GM19372 (cell line): ENCODE measurements at regions not wholly inside any gene's neighbourhood (a gene's known extent, or its start where the extent isn't known, plus 50 kb on each side); places are given as distances from the start of the nearest gene placed in this dataset.

Source experiments
- ATAC-seq: cut with Tn5 transposase; IDR thresholded peaks from one replicate; pipeline ENCODE4 v1.9.1; 2021; ENCODE audit warnings: mild to moderate bottlenecking, low read depth, moderate library complexity; ENCODE audit not compliant: unreplicated experiment

DNA sequence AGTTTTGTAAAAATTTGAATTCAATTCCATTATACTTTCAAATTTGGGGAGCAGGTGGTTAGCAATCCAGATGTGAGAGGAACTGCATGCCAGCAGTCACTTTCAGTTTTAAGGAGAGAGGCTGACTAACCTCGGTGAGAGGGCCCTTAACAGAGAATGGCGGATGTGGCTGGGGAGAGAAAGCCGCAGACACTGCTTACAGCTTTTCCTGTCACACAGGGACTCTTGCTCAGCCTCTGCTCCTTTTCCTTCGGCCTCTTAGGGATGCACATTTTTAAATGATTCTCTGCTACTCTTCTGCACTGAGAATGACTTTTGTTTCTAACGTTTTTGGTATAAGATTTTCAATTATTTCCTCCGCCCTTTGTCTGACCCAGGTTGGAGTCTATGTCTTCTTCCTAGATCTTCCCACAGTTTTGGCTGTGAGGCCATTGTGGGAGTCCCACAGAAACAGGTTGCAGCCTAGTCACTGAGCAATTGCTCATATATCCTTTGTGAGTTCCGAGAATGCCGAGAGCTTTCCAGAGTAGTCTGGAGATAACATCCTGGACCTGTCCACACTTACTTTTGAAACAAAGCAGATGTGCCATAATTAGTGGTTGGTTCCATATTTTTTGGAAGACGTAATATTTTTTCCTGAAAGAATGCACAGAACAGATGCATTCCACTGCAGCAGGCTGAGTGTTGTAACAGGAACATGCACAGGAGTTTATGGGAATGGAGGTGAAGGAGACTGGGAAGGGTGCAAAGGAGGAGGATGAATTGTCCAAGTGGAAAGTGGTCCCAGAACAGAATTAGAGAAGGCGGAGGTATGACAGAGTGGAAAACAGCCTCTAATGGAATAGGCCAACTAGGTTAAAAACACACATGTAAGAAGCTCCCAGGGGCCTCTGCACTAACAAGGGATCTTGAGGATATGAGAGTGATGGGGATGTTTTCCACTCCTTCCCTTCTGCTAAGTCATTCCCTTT lies 168.0 kb upstream of the ZNF32 start:
- ATAC-seq = peak; percentile 98

DNA sequence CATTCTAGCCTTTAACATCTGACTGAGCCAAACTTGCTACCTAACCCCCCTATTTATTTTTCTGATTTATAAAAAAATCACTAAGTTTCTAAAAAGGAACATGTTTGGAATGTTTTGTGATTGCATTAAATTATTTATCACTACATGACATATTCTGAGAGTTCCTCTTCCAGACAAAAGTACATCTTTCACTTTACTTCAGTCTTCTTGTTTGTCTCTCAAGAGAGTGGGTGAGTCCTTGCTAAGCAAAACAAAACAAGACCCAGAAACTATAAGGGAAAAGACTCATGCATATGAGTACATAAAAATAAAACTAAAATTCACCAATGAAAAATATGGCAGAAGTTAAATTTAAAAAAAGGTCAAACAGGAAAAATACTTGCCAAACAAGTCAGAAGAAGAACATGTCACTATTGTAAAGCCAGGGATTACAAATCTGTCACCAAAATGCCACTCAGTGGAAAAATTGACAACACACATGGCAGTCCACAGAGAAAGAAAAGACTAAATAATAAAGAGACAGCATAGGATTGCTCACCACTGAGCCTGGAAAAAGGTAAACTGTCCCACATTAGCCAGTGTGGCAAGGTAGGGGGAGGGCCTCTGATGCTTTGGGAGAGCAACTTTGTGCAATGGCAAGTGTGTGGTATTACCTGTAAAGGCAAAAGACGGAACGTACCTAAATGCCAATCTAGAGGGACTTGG lies 166.7 kb upstream of the ZNF32 start:
- ATAC-seq = no peak

GRCh38 chr10:43814663-43815062 lies 166.0 kb upstream of the ZNF32 start:
- no peak for ATAC-seq

GRCh38 chr10:43811871-43812270 lies 163.2 kb upstream of the ZNF32 start:
- ATAC-seq = no peak

DNA sequence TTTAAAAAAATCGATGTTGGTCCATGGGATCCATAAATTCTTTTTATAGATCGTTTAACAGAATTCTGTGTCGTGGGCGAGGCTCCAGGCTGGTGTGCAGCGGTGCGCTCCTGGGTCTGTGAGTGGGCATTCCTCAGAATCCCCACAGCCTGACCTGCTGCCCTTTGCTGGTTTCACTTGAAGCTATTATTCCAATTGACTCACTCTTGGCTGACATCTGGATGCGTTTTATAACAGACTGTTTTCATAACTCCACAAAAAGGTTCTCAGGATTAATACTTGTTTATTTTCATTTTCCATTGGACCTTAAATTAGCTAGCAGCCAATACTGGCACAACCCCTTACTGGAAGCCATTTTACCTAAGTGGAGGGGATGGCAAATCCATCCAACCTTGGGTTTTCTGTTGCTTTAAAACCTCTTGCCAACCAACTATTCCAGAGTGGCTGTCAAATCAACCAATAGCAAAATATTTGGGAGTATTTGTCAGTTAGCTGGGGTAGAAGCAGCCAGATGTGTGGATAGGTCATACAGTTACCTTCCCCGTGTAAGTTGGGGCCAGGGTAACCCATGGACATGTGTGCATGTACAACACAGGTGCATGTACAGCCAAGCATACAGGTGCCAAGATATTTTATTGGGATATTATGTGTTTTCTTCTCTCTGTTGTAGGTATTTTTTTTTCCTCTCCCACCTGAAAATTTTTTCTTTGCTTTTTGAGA lies 160.7 kb upstream of the ZNF32 start:
- ATAC-seq = no peak

GRCh38 chr10:43808136-43808535 lies 159.5 kb upstream of the ZNF32 start:
- ATAC-seq = no peak

GRCh38 chr10:43806831-43807640 lies 158.4 kb upstream of the ZNF32 start:
- no peak for ATAC-seq

DNA sequence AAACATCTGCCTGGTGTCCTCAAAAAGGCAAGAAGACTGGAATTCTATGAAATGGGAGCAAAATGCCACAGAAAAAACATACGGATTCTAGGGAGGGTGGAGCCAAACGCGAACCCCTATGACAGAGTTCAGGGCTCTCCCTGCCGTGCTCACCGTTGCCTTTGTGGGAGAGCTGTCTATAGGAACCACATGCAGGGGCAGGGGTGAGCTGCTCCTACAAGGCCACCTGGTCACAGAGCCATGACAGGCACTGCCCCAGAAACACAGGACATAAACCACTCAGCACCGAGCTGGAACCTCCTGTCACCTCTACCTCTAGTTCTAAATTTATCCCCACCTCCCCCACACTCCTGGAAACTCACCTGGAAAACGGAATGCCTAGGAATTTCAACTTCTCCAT lies 155.1 kb upstream of the ZNF32 start:
- ATAC-seq = no peak

DNA sequence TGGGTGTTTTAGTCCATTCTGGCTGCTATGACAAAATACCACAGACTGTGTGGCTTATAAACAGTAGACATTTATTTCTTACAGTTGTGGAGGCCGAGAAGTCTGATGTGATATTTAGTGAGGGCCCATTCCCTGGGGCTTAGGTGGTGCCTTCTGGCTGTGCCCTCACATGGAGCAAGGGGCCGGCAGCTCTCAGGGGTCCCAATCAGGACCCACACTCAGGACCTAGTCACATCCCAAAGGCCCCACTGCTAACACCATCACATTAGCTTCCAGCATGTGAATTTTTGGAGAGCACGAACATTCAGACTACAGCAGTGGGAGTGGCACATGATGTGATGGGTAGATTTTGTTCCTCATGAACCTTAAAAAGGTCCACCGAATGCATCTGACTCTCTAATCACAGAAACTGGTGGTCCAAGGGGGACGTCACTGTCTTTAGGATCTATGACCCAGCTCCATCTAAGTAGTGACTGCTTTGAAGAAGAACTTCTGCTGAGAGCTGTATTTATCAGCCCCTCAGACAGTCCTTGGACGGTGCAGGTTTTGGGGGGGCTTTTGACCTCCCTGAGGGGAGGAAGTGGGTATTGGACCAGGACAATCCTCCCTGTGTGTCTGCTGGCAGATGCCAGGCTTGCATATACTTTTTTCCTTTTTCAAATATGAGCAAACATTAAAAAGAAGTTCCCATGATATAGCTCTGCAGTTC lies 154.5 kb upstream of the ZNF32 start:
- no peak for ATAC-seq

GRCh38 chr10:43801626-43802025 lies 152.9 kb upstream of the ZNF32 start:
- ATAC-seq = no peak

DNA sequence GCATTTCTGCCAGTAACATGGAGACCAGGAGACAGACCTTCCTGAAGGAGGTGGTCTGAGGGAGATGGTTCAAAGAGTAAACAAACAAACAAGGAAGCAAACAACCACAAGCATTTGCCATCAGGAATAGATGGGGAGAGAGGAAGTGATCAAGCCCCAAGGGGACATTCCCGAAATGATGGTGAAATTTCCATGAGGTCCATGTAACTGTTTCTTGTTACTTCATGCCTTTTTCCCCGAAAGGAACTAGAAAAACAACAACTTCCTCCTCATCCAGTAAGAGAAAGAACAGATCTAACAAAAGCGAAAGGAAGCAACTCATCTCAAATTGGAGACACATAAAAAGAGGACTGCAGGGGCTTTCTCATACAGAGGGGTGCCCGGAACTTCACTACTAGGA lies 152.5 kb upstream of the ZNF32 start:
- ATAC-seq = no peak

- no peak for ATAC-seq
Measured at GRCh38 chr10:43796781-43797180, 148.1 kb upstream of the ZNF32 start.

GRCh38 chr10:43795639-43796038 lies 147.0 kb upstream of the ZNF32 start:
- ATAC-seq = no peak

GRCh38 chr10:43795093-43795492 lies 146.4 kb upstream of the ZNF32 start:
- no peak for ATAC-seq

DNA sequence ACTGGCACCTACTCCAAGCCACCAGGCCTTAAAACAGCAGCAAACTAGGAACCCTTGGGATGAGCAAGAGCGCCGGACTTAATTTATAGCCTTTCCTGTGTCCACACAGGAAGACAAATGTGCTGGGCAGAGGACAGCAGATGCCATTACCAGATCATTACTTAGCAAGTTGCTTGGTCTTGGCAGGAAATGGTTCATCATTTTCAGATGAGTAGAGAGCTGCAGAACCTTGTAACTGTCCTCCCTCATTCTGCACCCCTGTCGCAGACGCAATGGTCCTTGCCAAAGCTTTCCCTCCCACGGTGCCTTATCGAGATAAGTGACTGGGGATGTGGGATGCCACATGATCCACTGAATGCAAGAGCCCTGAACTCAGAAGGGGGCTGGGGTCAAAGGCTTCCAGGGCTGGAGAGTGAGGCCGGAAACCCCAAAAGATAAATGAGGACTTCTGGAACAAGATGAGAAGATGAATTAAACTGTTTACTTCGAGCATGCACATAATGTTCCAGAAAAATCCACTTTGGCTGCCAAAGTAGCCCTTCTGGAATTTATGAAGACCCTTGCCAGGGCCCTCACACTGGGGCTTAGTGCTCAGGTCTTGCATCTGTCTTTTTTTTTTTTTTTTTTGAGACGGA lies 145.6 kb upstream of the ZNF32 start:
- ATAC-seq = no peak

GRCh38 chr10:43793704-43794103 lies 145.0 kb upstream of the ZNF32 start:
- ATAC-seq = no peak

GRCh38 chr10:43790147-43790546 lies 141.5 kb upstream of the ZNF32 start:
- ATAC-seq = no peak

DNA sequence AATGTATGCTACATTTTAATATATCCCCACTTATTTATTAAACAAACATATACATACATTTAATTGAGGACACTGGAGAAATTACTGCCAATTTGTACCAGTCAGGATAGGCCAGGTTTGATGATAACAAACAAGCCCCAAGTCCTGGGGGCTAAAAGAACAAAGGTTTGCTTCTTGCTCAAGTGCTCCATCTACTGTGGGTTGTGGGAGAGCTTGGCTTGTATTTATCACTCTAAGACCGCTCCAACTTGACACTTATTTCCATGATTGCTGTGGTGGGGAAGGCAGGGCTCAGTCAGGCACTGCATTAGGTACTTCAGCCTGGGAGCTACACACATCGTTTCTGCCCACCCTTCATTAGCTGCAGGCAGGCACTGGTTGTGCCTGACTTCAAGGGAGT lies 136.6 kb upstream of the ZNF32 start:
- ATAC-seq = no peak

DNA sequence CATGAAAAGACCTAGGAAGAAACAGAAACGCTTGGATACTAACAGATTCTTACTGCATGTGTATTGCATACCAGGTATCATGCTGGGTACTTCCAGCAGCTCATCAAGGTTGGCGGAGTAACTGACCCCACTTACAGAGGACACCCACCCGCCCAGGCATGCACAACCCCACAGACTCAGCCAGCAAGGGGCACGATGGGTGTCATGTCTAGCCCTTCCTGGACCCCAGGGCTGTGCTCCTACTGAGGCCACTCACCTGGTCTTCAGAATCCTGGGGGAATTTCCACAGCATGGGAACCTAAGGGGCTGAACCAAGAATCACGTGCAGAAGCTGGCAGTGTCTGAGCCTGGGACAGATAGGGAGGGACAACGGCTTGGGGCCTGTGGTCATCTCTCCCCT lies 134.1 kb upstream of the ZNF32 start:
- no peak for ATAC-seq
